GM19023 (cell line): ENCODE measurements at regions not wholly inside any gene's neighbourhood (a gene's known extent, or its start where the extent isn't known, plus 50 kb on each side); places are given as distances from the start of the nearest gene placed in this dataset.
"Not testable (repeated sequence)": the region's sequence is repeated elsewhere in the genome, so short reads cannot be mapped to it uniquely, and the experiment has no call there.

ENCODE experiments used
- ATAC-seq: cut with Tn5 transposase; IDR thresholded peaks from one replicate; pipeline ENCODE4 v1.9.1; 2021; ENCODE audit warnings: mild to moderate bottlenecking, moderate library complexity; ENCODE audit not compliant: unreplicated experiment

GRCh38 chr3:30408105-30408557, 198.3 kb upstream of the TGFBR2 start:
- ATAC-seq = no peak

- ATAC-seq = no peak
Observed at GRCh38 chr3:30418443-30418842, 188.0 kb upstream of the TGFBR2 start.

DNA sequence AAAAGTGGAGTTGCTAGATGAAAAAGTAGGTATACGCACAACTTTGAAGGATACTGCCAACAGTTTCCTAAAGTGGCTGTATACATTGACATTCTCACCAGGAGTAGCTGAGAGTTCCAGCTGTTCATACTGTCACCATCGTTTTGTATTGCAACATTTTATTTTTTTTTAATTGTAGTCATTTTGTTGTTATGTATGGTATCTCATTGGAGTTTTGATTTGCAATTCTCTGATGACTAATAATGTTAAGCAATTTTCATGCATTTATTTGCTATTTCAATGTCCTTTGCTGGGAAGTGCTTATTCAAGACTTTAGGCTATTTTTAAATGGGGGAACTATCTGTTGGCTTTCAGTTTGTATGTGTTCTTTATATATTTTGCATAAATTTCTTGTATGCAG, 185.1 kb upstream of the TGFBR2 start:
- ATAC-seq = no peak

GRCh38 chr3:30426293-30426993, 180.0 kb upstream of the TGFBR2 start:
- ATAC-seq = no peak

DNA sequence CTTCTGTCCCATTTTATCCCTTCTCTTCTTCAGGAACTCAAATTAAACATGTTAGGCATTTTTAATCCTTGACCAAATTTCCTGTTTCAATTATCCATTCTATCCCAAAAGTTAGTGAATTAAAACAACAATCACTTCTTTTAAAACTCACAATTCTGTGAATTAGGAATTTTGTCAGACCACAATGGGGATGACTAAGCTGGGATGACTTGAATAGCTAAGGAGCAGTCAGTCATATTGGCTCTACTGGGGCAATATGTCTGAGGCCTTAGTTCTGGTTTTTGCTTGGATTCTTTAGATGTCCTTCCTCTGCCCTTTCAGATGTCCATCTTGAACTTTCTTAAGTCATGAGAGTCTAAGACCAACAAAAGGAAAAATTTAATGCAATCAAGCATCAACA, 178.2 kb upstream of the TGFBR2 start:
- ATAC-seq = no peak

GRCh38 chr3:30435861-30436331, 170.5 kb upstream of the TGFBR2 start:
- ATAC-seq = no peak

DNA sequence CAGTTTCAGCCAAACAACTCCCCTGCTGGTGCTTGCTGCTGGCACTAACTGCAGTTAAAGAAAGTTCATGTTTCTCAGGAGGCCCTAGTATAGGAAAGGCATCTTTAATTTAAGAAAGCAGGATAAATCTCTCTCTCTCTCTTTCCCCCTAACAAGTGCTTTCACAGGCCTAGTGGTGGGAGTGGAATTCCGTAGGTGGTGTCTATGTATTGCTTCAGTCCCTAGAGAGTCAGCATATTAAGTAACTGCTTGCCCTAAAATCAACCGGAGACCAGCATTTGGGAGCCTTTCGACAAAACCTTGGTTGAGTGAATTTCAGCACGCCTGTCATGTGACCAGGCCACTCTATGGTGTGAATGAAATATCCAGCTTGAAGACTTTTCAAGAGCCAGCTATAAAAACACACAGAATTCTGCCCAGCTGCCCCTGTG, 169.2 kb upstream of the TGFBR2 start:
- no peak for ATAC-seq

GRCh38 chr3:30438126-30438525, 168.3 kb upstream of the TGFBR2 start:
- ATAC-seq = no peak

GRCh38 chr3:30439451-30440053, 166.8 kb upstream of the TGFBR2 start:
- ATAC-seq = no peak

GRCh38 chr3:30440147-30440604, 166.2 kb upstream of the TGFBR2 start:
- ATAC-seq = no peak

GRCh38 chr3:30440880-30441279, 165.5 kb upstream of the TGFBR2 start:
- no peak for ATAC-seq

- ATAC-seq = no peak
Observed at GRCh38 chr3:30443756-30444673, 162.4 kb upstream of the TGFBR2 start.

DNA sequence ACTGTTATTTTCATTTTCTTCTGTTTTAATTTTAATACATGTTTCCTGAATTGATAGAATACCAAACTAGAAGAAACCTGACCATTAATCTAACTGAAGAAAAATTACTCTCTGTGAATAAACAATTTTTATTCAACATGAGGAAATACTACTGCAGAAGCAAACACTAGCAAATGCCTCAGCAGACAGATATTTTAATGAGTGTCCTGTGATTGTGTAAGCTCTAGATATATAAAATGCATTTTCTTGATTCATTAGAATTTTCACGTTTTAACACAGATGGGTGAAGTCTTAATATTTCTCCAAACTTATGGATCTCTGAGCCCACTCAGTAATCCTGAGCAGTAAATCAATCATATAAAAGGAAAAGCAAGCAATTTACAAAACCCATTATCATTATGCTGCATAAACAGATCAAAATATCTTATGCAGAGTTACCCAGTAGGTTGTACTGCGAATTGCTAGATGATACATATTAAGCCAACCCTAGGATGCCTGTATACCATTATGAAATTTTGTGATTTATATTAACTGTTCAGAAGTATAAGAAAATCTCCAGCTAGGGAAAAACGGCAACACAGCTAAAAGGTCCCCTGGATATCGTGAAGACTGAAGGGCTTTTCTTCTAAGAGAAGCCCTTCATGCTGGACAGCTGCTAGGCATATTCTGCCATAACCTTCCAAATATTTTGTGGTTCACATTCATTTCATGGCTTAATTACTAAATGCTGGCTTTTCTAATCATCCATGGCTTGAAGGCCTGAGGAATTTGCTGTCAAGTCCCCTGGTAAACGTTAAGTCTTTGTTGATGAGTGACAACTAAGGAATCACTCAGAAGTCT, 157.7 kb upstream of the TGFBR2 start:
- ATAC-seq = no peak

GRCh38 chr3:30449290-30449632, 157.1 kb upstream of the TGFBR2 start:
- ATAC-seq = no peak

DNA sequence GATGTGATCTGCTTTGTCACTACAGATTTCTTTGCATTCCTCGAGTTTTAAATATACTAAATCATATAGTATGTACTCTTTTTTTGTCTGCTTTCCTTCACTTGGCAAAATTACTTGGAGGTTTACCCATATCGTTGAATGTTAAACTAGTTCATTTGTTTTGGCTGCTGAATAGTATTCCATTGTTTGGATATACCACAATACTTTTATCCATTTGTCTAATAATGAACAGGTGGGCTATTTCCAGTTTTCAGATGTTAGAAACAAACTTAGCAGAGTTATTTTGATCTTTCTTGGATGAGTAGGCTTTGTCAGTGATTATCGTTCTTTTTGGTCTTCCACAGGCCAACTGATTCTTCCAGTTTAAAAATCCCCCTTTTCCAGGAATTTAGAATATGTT, 154.0 kb upstream of the TGFBR2 start:
- ATAC-seq = no peak

DNA sequence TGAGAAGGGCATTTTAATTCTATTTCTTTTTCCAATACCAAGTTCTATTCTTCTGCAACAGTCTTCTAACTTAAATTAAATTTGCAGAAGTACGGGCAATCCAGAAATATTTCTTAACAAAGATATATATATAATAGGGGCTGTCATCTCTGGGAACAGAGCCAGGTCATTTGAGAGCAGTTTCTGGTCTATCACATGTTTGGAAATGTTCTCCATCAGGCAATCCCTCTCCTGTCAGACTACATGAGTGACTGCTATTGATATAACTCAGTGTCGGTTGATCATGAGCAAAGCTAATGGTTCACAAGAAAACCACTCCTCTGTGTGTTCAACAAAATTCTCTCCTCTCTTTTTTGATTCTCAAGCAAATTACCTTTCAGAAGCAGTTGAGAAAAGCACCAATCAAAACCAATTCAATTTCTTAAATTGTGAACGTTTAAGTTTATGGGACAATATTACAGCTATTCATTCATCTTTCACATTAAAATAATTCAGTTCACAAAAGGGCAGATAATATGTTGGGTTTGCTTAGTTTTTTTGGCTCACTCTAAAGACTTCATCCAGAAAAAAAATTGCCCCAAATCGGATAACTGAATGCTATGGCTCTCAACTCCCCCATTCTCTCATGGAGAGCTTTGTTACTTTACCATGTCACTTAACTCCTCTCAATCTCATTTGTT, 152.9 kb upstream of the TGFBR2 start:
- ATAC-seq = no peak

GRCh38 chr3:30454636-30455035, 151.8 kb upstream of the TGFBR2 start:
- no peak for ATAC-seq

GRCh38 chr3:30455112-30455511, 151.3 kb upstream of the TGFBR2 start:
- ATAC-seq = not testable (repeated sequence)

GRCh38 chr3:30455840-30456239, 150.6 kb upstream of the TGFBR2 start:
- ATAC-seq = no peak

- ATAC-seq = no peak
Observed at GRCh38 chr3:30456264-30456663, 150.1 kb upstream of the TGFBR2 start.
